Posterior cingulate gyrus (tissue), 11 donors: ENCODE measurements at regions not wholly inside any gene's neighbourhood (a gene's known extent, or its start where the extent isn't known, plus 50 kb on each side); places are given as distances from the start of the nearest gene placed in this dataset.

Source experiments
- DNase-seq, 10 donors: peaks; one replicate each; pipeline versions ENCODE4 v3.0.0 to v3.0.0-alpha.2; 2020 to 2021; ENCODE audit warnings: mixed read lengths in 3 of 10
- intact Hi-C: fragments of 100-400 bp; cut with DNase I; formaldehyde crosslinking; loops from one replicate; pipeline ENCODE4 v1.15.1; 2023

- intact Hi-C loops: loop anchor here (10.0 kb wide), 1 partner anchor 57 kb away; no protein-coding TSS in a partner anchor
- DNase-seq: no peak
Measured at GRCh38 chrX:7307720-7308119, 159.8 kb upstream of the PUDP start.

GRCh38 chrX:7294483-7294882 lies 146.5 kb upstream of the PUDP start:
- intact Hi-C loops: no loop called here
- no peak for DNase-seq

- DNase-seq: no peak
- intact Hi-C loops: no loop called here
Measured at GRCh38 chrX:7286168-7286837, 138.3 kb upstream of the PUDP start.

GRCh38 chrX:7285765-7286164 lies 137.8 kb upstream of the PUDP start:
- DNase-seq: no peak
- intact Hi-C loops: no loop called here

GRCh38 chrX:7283741-7284140 lies 135.8 kb upstream of the PUDP start:
- no peak for DNase-seq
- intact Hi-C loops: no loop called here

- no peak for DNase-seq
- intact Hi-C loops: no loop called here
Measured at GRCh38 chrX:7280520-7280919, 132.6 kb upstream of the PUDP start.

GRCh38 chrX:7272346-7272745 lies 124.4 kb upstream of the PUDP start:
- no peak for DNase-seq
- intact Hi-C loops: no loop called here

GRCh38 chrX:7270933-7271332 lies 123.0 kb upstream of the PUDP start:
- intact Hi-C loops: no loop called here
- DNase-seq: peak in 1 of 10 donors; percentile 4

GRCh38 chrX:7269991-7270390 lies 122.0 kb upstream of the PUDP start:
- intact Hi-C loops: no loop called here
- no peak for DNase-seq

- intact Hi-C loops: no loop called here
- no peak for DNase-seq
Measured at GRCh38 chrX:7269589-7269988, 121.6 kb upstream of the PUDP start.

GRCh38 chrX:7266288-7266687 lies 118.3 kb upstream of the PUDP start:
- no peak for DNase-seq
- intact Hi-C loops: no loop called here

GRCh38 chrX:7264399-7264798 lies 116.4 kb upstream of the PUDP start:
- intact Hi-C loops: no loop called here
- DNase-seq: no peak

- DNase-seq: no peak
- intact Hi-C loops: no loop called here
Measured at GRCh38 chrX:7263961-7264360, 116.0 kb upstream of the PUDP start.

- DNase-seq: no peak
- intact Hi-C loops: no loop called here
Measured at GRCh38 chrX:7263330-7263729, 115.4 kb upstream of the PUDP start.

GRCh38 chrX:7262551-7262950 lies 114.6 kb upstream of the PUDP start:
- no peak for DNase-seq
- intact Hi-C loops: no loop called here

- intact Hi-C loops: no loop called here
- no peak for DNase-seq
Measured at GRCh38 chrX:7261672-7262332, 113.8 kb upstream of the PUDP start.

- intact Hi-C loops: no loop called here
- no peak for DNase-seq
Measured at GRCh38 chrX:7254144-7254543, 106.2 kb upstream of the PUDP start.

- intact Hi-C loops: no loop called here
- no peak for DNase-seq
Measured at GRCh38 chrX:7253565-7253964, 105.6 kb upstream of the PUDP start.

- intact Hi-C loops: no loop called here
- DNase-seq: no peak
Measured at GRCh38 chrX:7252013-7252610, 104.2 kb upstream of the PUDP start.

GRCh38 chrX:7247346-7247745 lies 99.4 kb upstream of the PUDP start:
- no peak for DNase-seq
- intact Hi-C loops: no loop called here

- intact Hi-C loops: no loop called here
- no peak for DNase-seq
Measured at GRCh38 chrX:7244405-7244804, 96.5 kb upstream of the PUDP start.

- intact Hi-C loops: no loop called here
- no peak for DNase-seq
Measured at GRCh38 chrX:7242613-7243012, 94.7 kb upstream of the PUDP start.
